ENCODE measurements at regions not wholly inside any gene's neighbourhood (a gene's known extent, or its start where the extent isn't known, plus 50 kb on each side); places are given as distances from the start of the nearest gene placed in this dataset.
"Not testable (repeated sequence)": the region's sequence is repeated elsewhere in the genome, so short reads cannot be mapped to it uniquely, and the experiment has no call there.

GRCh38 chr10:42367532-42368230 is 270.7 kb downstream of the ZNF33B start:
- Histone ChIP-seq H3F3A (ENCODE audit: insufficient read depth, low read length) (no peaks in the 10 kb centered on the region), H2AFZ (ENCODE audit: low read length) (no peak overlapping the region), H3K4me2 (ENCODE audit: low read depth, low read length) (no peak overlapping the region), H3K27ac (ENCODE audit: low read length) (no peak overlapping the region), H3K9me2 (replicated peaks; ENCODE audit: insufficient read depth, low read length) (no peaks in the 10 kb centered on the region), H3K4me1 (ENCODE audit: low read length) (no peaks in the 10 kb centered on the region), H3K4me3 (ENCODE audit: low read length) (no peak overlapping the region; the same call in 1 of the 2 replicates), H3K27me3 (replicated peaks; ENCODE audit: insufficient read depth, low read length) (no peaks in the 10 kb centered on the region), H3K9me3 (replicated peaks; ENCODE audit: insufficient read depth, low read length) (no peaks in the 10 kb centered on the region), H3K9ac (ENCODE audit: low read length) (no peak overlapping the region), H4K20me1 (ENCODE audit: insufficient read depth, low read length) (no peaks in the 10 kb centered on the region), H3K79me2 (ENCODE audit: low read length) (no peaks in the 10 kb centered on the region), H3K36me3 (replicated peaks; ENCODE audit: insufficient read depth, low read length) (no peaks in the 10 kb centered on the region)
- TF ChIP-seq EZH2 (optimal IDR thresholded peaks at IDR 0.05; ENCODE audit: low read depth, low read length) (no peak), EZH2phosphoT487 (IDR thresholded peaks at IDR 0.05; ENCODE audit: low read length) (no peak), CTCF (IDR thresholded peaks at IDR 0.05; ENCODE audit: low read length) (no peak)
- DNase-seq: peak; percentile 63

GRCh38 chr10:42351745-42352144 is 286.6 kb downstream of the ZNF33B start:
- no peak overlapping the region for H3K27ac ChIP-seq (ENCODE audit: low read length)
- no peak for DNase-seq
- no peak overlapping the region for H3K9ac ChIP-seq (ENCODE audit: low read length)
- H3K36me3 ChIP-seq (replicated peaks; ENCODE audit: insufficient read depth, low read length): no peaks in the 10 kb centered on the region
- no peak overlapping the region for H2AFZ ChIP-seq (ENCODE audit: low read length)
- no peaks in the 10 kb centered on the region for H3K4me1 ChIP-seq (ENCODE audit: low read length)
- no peaks in the 10 kb centered on the region for H3K9me3 ChIP-seq (replicated peaks; ENCODE audit: insufficient read depth, low read length)
- no peaks in the 10 kb centered on the region for H3K27me3 ChIP-seq (replicated peaks; ENCODE audit: insufficient read depth, low read length)
- no peaks in the 10 kb centered on the region for H3K9me2 ChIP-seq (replicated peaks; ENCODE audit: insufficient read depth, low read length)
- no peaks in the 10 kb centered on the region for H3F3A ChIP-seq (ENCODE audit: insufficient read depth, low read length)
- no peaks in the 10 kb centered on the region for H4K20me1 ChIP-seq (ENCODE audit: insufficient read depth, low read length)
- H3K79me2 ChIP-seq (ENCODE audit: low read length): no peaks in the 10 kb centered on the region
- TF ChIP-seq CTCF (IDR thresholded peaks at IDR 0.05; ENCODE audit: low read length) (no peak), EZH2phosphoT487 (IDR thresholded peaks at IDR 0.05; ENCODE audit: low read length) (no peak), EZH2 (optimal IDR thresholded peaks at IDR 0.05; ENCODE audit: low read depth, low read length) (no peak)
- H3K4me3 ChIP-seq (ENCODE audit: low read length): no peak overlapping the region
- no peak overlapping the region for H3K4me2 ChIP-seq (ENCODE audit: low read depth, low read length)

GRCh38 chr10:42336593-42337337 is 301.6 kb downstream of the ZNF33B start:
- not testable (repeated sequence) for H3K79me2 ChIP-seq (ENCODE audit: low read length); H3K27ac ChIP-seq (ENCODE audit: low read length); H3K9ac ChIP-seq (ENCODE audit: low read length); H3K9me2 ChIP-seq (replicated peaks; ENCODE audit: insufficient read depth, low read length); H4K20me1 ChIP-seq (ENCODE audit: insufficient read depth, low read length); H3K36me3 ChIP-seq (replicated peaks; ENCODE audit: insufficient read depth, low read length); H3K4me1 ChIP-seq (ENCODE audit: low read length); H3K4me2 ChIP-seq (ENCODE audit: low read depth, low read length); H3K9me3 ChIP-seq (replicated peaks; ENCODE audit: insufficient read depth, low read length); H3K27me3 ChIP-seq (replicated peaks; ENCODE audit: insufficient read depth, low read length); H3F3A ChIP-seq (ENCODE audit: insufficient read depth, low read length); DNase-seq; H2AFZ ChIP-seq (ENCODE audit: low read length); H3K4me3 ChIP-seq (ENCODE audit: low read length)

- H3K4me3 ChIP-seq (ENCODE audit: low read length); H3K36me3 ChIP-seq (replicated peaks; ENCODE audit: insufficient read depth, low read length); H3K4me1 ChIP-seq (ENCODE audit: low read length); H3K79me2 ChIP-seq (ENCODE audit: low read length); H3K4me2 ChIP-seq (ENCODE audit: low read depth, low read length); H3K9ac ChIP-seq (ENCODE audit: low read length); H3K27ac ChIP-seq (ENCODE audit: low read length); H3K9me2 ChIP-seq (replicated peaks; ENCODE audit: insufficient read depth, low read length); H3F3A ChIP-seq (ENCODE audit: insufficient read depth, low read length); H3K27me3 ChIP-seq (replicated peaks; ENCODE audit: insufficient read depth, low read length); H2AFZ ChIP-seq (ENCODE audit: low read length); H4K20me1 ChIP-seq (ENCODE audit: insufficient read depth, low read length); H3K9me3 ChIP-seq (replicated peaks; ENCODE audit: insufficient read depth, low read length); DNase-seq: not testable (repeated sequence)
These were observed 302.6 kb downstream of the ZNF33B start for GRCh38 chr10:42335653-42336296.

Data from MM.1S (cell line).